Esophagus muscularis mucosa (tissue), 4 donors: ENCODE measurements at regions not wholly inside any gene's neighbourhood (a gene's known extent, or its start where the extent isn't known, plus 50 kb on each side); places are given as distances from the start of the nearest gene placed in this dataset.
"Not testable (repeated sequence)": the region's sequence is repeated elsewhere in the genome, so short reads cannot be mapped to it uniquely, and the experiment has no call there.

Source experiments
- DNase-seq: peaks from one replicate; pipeline ENCODE4 v3.0.0-alpha.2; 2017; ENCODE audit errors: extremely low spot score
- H3K27ac ChIP-seq, 4 donors: fragments of 200-600 bp; sonication (generic); replicated peaks in 1 of 4; 1 replicate in 3 of 4; 2 replicates in 1 of 4; pipeline ENCODE4 v1.5.1; 2016 to 2019; ENCODE audit warnings: mild to moderate bottlenecking in 1 of 4
- H3K27me3 ChIP-seq, 4 donors: fragments of 200-600 bp; sonication (generic); one replicate each; pipeline versions ENCODE4 v1.5.1 to v1.6.0; 2016 to 2019
- H3K36me3 ChIP-seq, 4 donors: fragments of 200-600 bp; sonication (generic); one replicate each; pipeline ENCODE4 v1.5.1; 2016 to 2019
- H3K4me1 ChIP-seq, 4 donors: fragments of 200-600 bp; sonication (generic); one replicate each; pipeline ENCODE4 v1.5.1; 2016 to 2019
- H3K4me3 ChIP-seq, 4 donors: fragments of 200-600 bp; sonication (generic); 1 replicate in 2 of 4; 2 replicates in 2 of 4; pipeline ENCODE4 v1.5.1; 2016 to 2019; ENCODE audit warnings: mild to moderate bottlenecking in 4 of 4, moderate library complexity in 1 of 4
- H3K9me3 ChIP-seq, 4 donors: fragments of 200-600 bp; sonication (generic); 1 replicate in 3 of 4; 2 replicates in 1 of 4; pipeline ENCODE4 v1.5.1; 2016 to 2019
- CTCF ChIP-seq, 3 experiments: fragments of 200-600 bp in 2 of 3; fragments of 450-650 bp in 1 of 3; sonication (generic) in 2 of 3; IDR thresholded peaks; one replicate each; pipeline ENCODE4 v1.5.1; 2017 to 2019; ENCODE audit warnings: antibody characterized with exemption in 3 of 3, mild to moderate bottlenecking in 2 of 3, moderate library complexity in 1 of 3
- EP300 ChIP-seq: sonication (generic); formaldehyde crosslinking; IDR thresholded peaks from one replicate; pipeline ENCODE4 v1.6.1; 2017; ENCODE audit warnings: antibody characterized with exemption
- POLR2A ChIP-seq: fragments of 450-650 bp; IDR thresholded peaks from one replicate; pipeline ENCODE4 v1.6.1; 2017; ENCODE audit warnings: antibody characterized with exemption, moderate library complexity, mild to moderate bottlenecking, low read depth
- POLR2AphosphoS5 ChIP-seq, 2 donors: sonication (generic); formaldehyde crosslinking; IDR thresholded peaks; one replicate each; pipeline ENCODE4 v1.6.1; 2017; ENCODE audit warnings: antibody characterized with exemption in 2 of 2
- WGBS: methylation state at CpG from one replicate; pipeline ENCODE4 v1.1.5; 2018; 5-methylcytosine and 5-hydroxymethylcytosine counted together
- intact Hi-C: fragments of 100-400 bp; cut with DNase I; formaldehyde crosslinking; loops from one replicate; pipeline ENCODE4 v1.15.1; 2023

DNA sequence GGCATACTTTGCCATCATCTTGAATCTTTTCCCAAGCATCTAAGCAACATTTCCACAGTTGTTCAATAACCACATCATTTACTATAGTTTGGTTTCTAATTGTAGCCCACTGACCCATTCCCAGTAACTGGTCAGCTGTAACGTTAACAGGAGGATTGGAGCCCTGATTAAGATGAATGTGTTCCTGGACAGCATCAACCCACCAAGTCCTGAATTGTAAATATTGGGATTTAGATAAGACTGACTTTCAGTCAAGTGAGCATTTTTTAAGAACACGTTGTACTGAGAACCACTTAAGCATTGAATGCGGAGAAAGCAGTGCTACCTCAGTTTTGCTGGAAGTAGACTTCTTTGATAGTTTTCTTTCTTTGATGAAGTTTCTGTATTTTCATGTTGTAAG, 53.3 kb upstream of the ARL4D start:
- H3K4me3 ChIP-seq, H3K27ac ChIP-seq, intact Hi-C loops, H3K36me3 ChIP-seq, H3K27me3 ChIP-seq, DNase-seq: not testable (repeated sequence)
- 65% methylated on average over 3 of the region's 3 CpGs for WGBS
- peaks cover 10 to 13% (median 12%) of the 10 kb centered on the region in 4 donors for H3K4me1 ChIP-seq
- peaks cover 0 to 31% (median 26%) of the 10 kb centered on the region in 4 donors for H3K9me3 ChIP-seq

GRCh38 chr17:43344685-43345084, 54.1 kb upstream of the ARL4D start:
- H3K27me3 ChIP-seq, result no peaks in the 10 kb centered on the region
- H3K27ac ChIP-seq, result no peak overlapping the region
- no peak for DNase-seq
- 84% methylated on average over 6 of the region's 6 CpGs for WGBS
- peaks cover 0 to 28% (median 23%) of the 10 kb centered on the region in 4 donors for H3K9me3 ChIP-seq
- TF ChIP-seq POLR2AphosphoS5 (IDR thresholded peaks at IDR 0.05), result no peak
- H3K4me1 ChIP-seq, result peaks cover 10 to 13% (median 12%) of the 10 kb centered on the region in 4 donors
- H3K4me3 ChIP-seq, result no peak overlapping the region
- intact Hi-C loops, result no loop called here
- peaks cover 0 to 5% (median 0%) of the 10 kb centered on the region in 4 donors for H3K36me3 ChIP-seq

GRCh38 chr17:43342589-43342890, 56.3 kb upstream of the ARL4D start:
- 58% methylated on average over 5 of the region's 5 CpGs for WGBS
- H3K9me3 ChIP-seq, result peaks cover 0 to 7% (median 2%) of the 10 kb centered on the region in 4 donors
- intact Hi-C loops, result no loop called here

DNA sequence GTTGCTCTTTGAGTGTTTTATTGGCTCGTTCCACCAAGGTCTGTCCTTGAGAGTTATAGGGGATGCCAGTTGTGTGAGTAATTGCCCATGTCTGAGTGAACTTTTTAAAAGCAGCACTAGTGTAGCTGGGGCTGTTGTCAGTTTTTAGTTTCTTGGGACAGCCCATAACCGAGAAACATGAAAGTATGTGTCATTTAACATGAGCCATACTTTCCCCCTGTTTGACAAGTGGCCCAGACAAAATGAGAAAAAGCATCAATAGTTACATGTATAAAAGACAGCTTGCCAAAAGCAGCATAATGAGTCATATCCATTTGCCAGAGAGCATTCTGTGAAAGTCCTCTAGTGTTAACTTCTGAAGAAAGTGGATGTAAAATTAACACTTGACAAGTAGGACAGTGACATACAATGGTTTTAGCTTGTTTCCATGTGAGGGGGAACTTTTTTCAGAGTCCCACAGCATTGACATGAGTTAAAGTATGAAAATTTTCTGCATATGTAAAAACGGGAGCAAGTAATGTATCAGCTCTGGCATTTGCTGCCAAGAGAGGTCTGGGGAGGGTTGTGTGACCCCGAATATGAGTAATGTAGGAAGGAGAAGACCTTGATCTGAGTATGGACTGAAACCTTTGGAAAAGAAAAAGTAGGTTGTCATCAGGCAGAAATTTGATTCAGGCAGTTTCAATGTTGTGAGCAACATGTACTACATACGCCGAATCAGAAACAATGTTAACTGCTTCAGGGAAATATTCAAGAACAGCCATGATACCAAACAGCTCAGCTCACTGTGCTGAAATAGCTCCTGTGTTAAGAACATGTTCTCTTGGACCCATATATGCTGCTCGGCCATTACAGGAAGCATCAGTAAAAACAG, 56.8 kb upstream of the ARL4D start:
- WGBS, result 46% methylated on average over 7 of the region's 7 CpGs

More at GRCh38 chr17:43342589-43342890, 56.3 kb upstream of the ARL4D start:
- DNase-seq, result no peak
- Histone ChIP-seq H3K4me3 (no peak overlapping the region), H3K27ac (no peak overlapping the region), H3K4me1 (peaks cover 15 to 18% (median 16%) of the 10 kb centered on the region in 4 donors), H3K27me3 (no peaks in the 10 kb centered on the region), H3K36me3 (peaks cover 0 to 1% (median 0%) of the 10 kb centered on the region in 4 donors)
- TF ChIP-seq CTCF (IDR thresholded peaks at IDR 0.05) (no peak), POLR2A (no peak), POLR2AphosphoS5 (IDR thresholded peaks at IDR 0.05) (no peak), EP300 (no peak)

DNA sequence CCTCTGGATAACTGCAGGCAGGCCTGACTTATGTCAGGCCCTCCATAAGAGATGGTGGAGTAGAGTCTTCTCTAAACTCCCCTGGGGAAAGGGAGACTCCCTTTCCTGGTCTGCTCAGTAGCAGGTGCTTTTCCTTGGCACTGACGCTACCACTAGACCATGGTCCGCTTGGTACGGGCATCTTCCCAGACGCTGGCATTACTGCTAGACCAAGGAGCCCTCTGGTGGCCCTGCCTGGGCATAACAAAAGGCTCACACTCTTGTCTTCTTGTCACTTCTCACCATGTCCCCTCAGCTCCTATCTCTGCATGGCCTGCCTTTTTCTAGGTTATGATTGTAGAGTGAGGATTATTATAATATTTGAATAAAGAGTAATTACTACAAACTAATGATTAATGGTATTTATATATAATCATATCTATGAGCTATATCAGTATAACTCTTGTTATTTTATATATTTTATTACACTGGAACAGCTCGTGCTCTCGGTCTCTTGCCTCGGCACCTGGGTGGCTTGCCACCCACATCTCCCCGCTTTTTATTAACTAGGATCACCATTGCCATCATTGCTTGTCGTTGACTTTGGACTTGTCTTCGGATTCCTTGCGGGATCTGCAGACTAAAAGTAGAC, 59.8 kb upstream of the ARL4D start:
- DNase-seq, result no peak
- intact Hi-C loops, result loop anchor here (5.0 kb wide), 1 partner anchor 127 kb away; the partner anchor contains the start of gene TMEM106A

More for the DNA sequence above, 56.8 kb upstream of the ARL4D start:
- TF ChIP-seq POLR2AphosphoS5 (IDR thresholded peaks at IDR 0.05) (no peak), EP300 (no peak), POLR2A (no peak), CTCF (IDR thresholded peaks at IDR 0.05) (no peak)
- peaks cover 0 to under 1% (median 0%) of the 10 kb centered on the region in 4 donors for H3K9me3 ChIP-seq
- intact Hi-C loops, result no loop called here
- H3K27ac ChIP-seq, result no peak overlapping the region
- peaks cover 15 to 18% (median 16%) of the 10 kb centered on the region in 4 donors for H3K4me1 ChIP-seq
- DNase-seq, result no peak
- H3K4me3 ChIP-seq, result no peak overlapping the region
- H3K36me3 ChIP-seq, result no peaks in the 10 kb centered on the region
- H3K27me3 ChIP-seq, result no peaks in the 10 kb centered on the region

More for the DNA sequence above, 59.8 kb upstream of the ARL4D start:
- H3K9me3 ChIP-seq, result no peaks in the 10 kb centered on the region
- peak; percentile 67 to 81 (median 81) for TF ChIP-seq CTCF (IDR thresholded peaks at IDR 0.05)
- peak; percentile 7 to 51 for TF ChIP-seq POLR2AphosphoS5 (IDR thresholded peaks at IDR 0.05)
- no peak for TF ChIP-seq EP300
- WGBS, result 57% methylated on average over 11 of the region's 11 CpGs
- H3K27me3 ChIP-seq, result no peaks in the 10 kb centered on the region
- no peaks in the 10 kb centered on the region for H3K36me3 ChIP-seq
- H3K27ac ChIP-seq, result no peak overlapping the region
- H3K4me3 ChIP-seq, result no peak overlapping the region
- peaks cover 16 to 26% (median 23%) of the 10 kb centered on the region in 4 donors for H3K4me1 ChIP-seq
